GM18499 (cell line): ENCODE measurements at regions not wholly inside any gene's neighbourhood (a gene's known extent, or its start where the extent isn't known, plus 50 kb on each side); places are given as distances from the start of the nearest gene placed in this dataset.

Experiments
- ATAC-seq: cut with Tn5 transposase; IDR thresholded peaks from one replicate; pipeline ENCODE4 v1.9.1; 2021; ENCODE audit warnings: moderate number of reproducible peaks; ENCODE audit not compliant: insufficient read depth, unreplicated experiment

GRCh38 chr12:59268295-59268809 is 327.5 kb upstream of the SLC16A7 start:
- no peak for ATAC-seq

- no peak for ATAC-seq
These were observed 335.6 kb upstream of the SLC16A7 start for GRCh38 chr12:59260202-59260601.

- no peak for ATAC-seq
These were observed 332.4 kb upstream of the LRIG3 start for GRCh38 chr12:59252731-59253130.

- no peak for ATAC-seq
These were observed 330.5 kb upstream of the LRIG3 start for GRCh38 chr12:59250766-59251165.

- ATAC-seq = no peak
These were observed 319.7 kb upstream of the LRIG3 start for GRCh38 chr12:59240048-59240447.

- no peak for ATAC-seq
These were observed 314.1 kb upstream of the LRIG3 start for GRCh38 chr12:59234391-59234790.

- no peak for ATAC-seq
These were observed 310.0 kb upstream of the LRIG3 start for GRCh38 chr12:59230334-59230733.

GRCh38 chr12:59219148-59219547 is 298.8 kb upstream of the LRIG3 start:
- no peak for ATAC-seq

GRCh38 chr12:59196989-59197388 is 276.7 kb upstream of the LRIG3 start:
- ATAC-seq = no peak

- no peak for ATAC-seq
These were observed 274.5 kb upstream of the LRIG3 start for GRCh38 chr12:59194794-59195193.

- no peak for ATAC-seq
These were observed 273.3 kb upstream of the LRIG3 start for GRCh38 chr12:59193476-59194050.

GRCh38 chr12:59191372-59191771 is 271.1 kb upstream of the LRIG3 start:
- ATAC-seq = no peak

GRCh38 chr12:59186451-59186850 is 266.1 kb upstream of the LRIG3 start:
- ATAC-seq = no peak

GRCh38 chr12:59185295-59185694 is 265.0 kb upstream of the LRIG3 start:
- ATAC-seq = no peak

- no peak for ATAC-seq
These were observed 262.6 kb upstream of the LRIG3 start for GRCh38 chr12:59182658-59183455.

GRCh38 chr12:59182191-59182590 is 261.9 kb upstream of the LRIG3 start:
- ATAC-seq = no peak

- no peak for ATAC-seq
These were observed 261.0 kb upstream of the LRIG3 start for GRCh38 chr12:59181196-59181777.

GRCh38 chr12:59179231-59179630 is 258.9 kb upstream of the LRIG3 start:
- no peak for ATAC-seq

GRCh38 chr12:59173695-59174094 is 253.4 kb upstream of the LRIG3 start:
- ATAC-seq = no peak

- ATAC-seq = no peak
These were observed 248.3 kb upstream of the LRIG3 start for GRCh38 chr12:59168647-59169046.

- no peak for ATAC-seq
These were observed 246.2 kb upstream of the LRIG3 start for GRCh38 chr12:59166457-59166856.
